Stimulated activated CD4-positive, alpha-beta T cell treated with anti-CD3 and anti-CD28 coated beads, Interleukin-15, amount 100 ng/mL, for 1 hour (primary cell): ENCODE measurements at regions not wholly inside any gene's neighbourhood (a gene's known extent, or its start where the extent isn't known, plus 50 kb on each side); places are given as distances from the start of the nearest gene placed in this dataset.

Source experiments
- DNase-seq, 2 donors: peaks; one replicate each; pipeline ENCODE4 v3.0.0-alpha.2; 2020; ENCODE audit warnings: low read depth in 1 of 2, low spot score in 1 of 2

- no peak for DNase-seq
These were observed 97.9 kb downstream of the MAFB start for GRCh38 chr20:40591119-40591518.

GRCh38 chr20:40589581-40589980, 99.5 kb downstream of the MAFB start:
- no peak for DNase-seq

GRCh38 chr20:40588891-40589290, 100.1 kb downstream of the MAFB start:
- DNase-seq, result no peak

GRCh38 chr20:40587038-40587437, 102.0 kb downstream of the MAFB start:
- no peak for DNase-seq

GRCh38 chr20:40584130-40584809, 104.8 kb downstream of the MAFB start:
- no peak for DNase-seq

GRCh38 chr20:40583636-40584035, 105.4 kb downstream of the MAFB start:
- DNase-seq, result no peak

- DNase-seq, result no peak
These were observed 105.8 kb downstream of the MAFB start for GRCh38 chr20:40583205-40583604.

GRCh38 chr20:40582531-40582930, 106.5 kb downstream of the MAFB start:
- DNase-seq, result no peak

- DNase-seq, result no peak
These were observed 109.3 kb downstream of the MAFB start for GRCh38 chr20:40579701-40580100.

- no peak for DNase-seq
These were observed 110.1 kb downstream of the MAFB start for GRCh38 chr20:40578961-40579360.

- DNase-seq, result no peak
These were observed 113.2 kb downstream of the MAFB start for GRCh38 chr20:40575851-40576250.

- DNase-seq, result no peak
These were observed 116.8 kb downstream of the MAFB start for GRCh38 chr20:40572251-40572650.

- DNase-seq, result no peak
These were observed 117.4 kb downstream of the MAFB start for GRCh38 chr20:40571639-40572038.

GRCh38 chr20:40568200-40568599, 120.8 kb downstream of the MAFB start:
- no peak for DNase-seq

- no peak for DNase-seq
These were observed 123.4 kb downstream of the MAFB start for GRCh38 chr20:40565682-40566040.

- no peak for DNase-seq
These were observed 123.9 kb downstream of the MAFB start for GRCh38 chr20:40565001-40565681.

- no peak for DNase-seq
These were observed 125.6 kb downstream of the MAFB start for GRCh38 chr20:40563296-40563950.

- DNase-seq, result no peak
These were observed 127.0 kb downstream of the MAFB start for GRCh38 chr20:40562031-40562430.

- DNase-seq, result no peak
These were observed 127.8 kb downstream of the MAFB start for GRCh38 chr20:40561187-40561586.

- DNase-seq, result no peak
These were observed 130.8 kb downstream of the MAFB start for GRCh38 chr20:40558212-40558611.

- no peak for DNase-seq
These were observed 137.9 kb downstream of the MAFB start for GRCh38 chr20:40551125-40551530.

GRCh38 chr20:40547483-40548091, 141.4 kb downstream of the MAFB start:
- no peak for DNase-seq
